SK-N-SH (cell line): ENCODE measurements at regions not wholly inside any gene's neighbourhood (a gene's known extent, or its start where the extent isn't known, plus 50 kb on each side); places are given as distances from the start of the nearest gene placed in this dataset.

Experiments
- CTCF ChIP-seq: fragments of 200-600 bp; sonication (generic); IDR thresholded peaks from 2 replicates; pipeline ENCODE4 v1.6.1; 2017; ENCODE audit warnings: antibody characterized with exemption, mild to moderate bottlenecking, moderate library complexity
- EP300 ChIP-seq, 2 experiments: IDR thresholded peaks; 2 replicates each; pipeline versions ENCODE4 v1.4.0 to v1.6.1; 2012; ENCODE audit warnings: borderline replicate concordance in 1 of 2, low read depth in 1 of 2, low read length in 1 of 2
- EZH2phosphoT487 ChIP-seq: fragments of 200-600 bp; sonication (generic); IDR thresholded peaks from 2 replicates; pipeline ENCODE4 v1.6.1; 2017; ENCODE audit warnings: low read depth, mixed run types, mild to moderate bottlenecking, antibody characterized with exemption, moderate library complexity, borderline replicate concordance
- FOXM1 ChIP-seq: IDR thresholded peaks from 2 replicates; pipeline ENCODE4 v1.4.0; 2012; ENCODE audit warnings: low read depth, mild to moderate bottlenecking
- MAX ChIP-seq: IDR thresholded peaks from 2 replicates; pipeline ENCODE4 v1.4.0; 2012; ENCODE audit warnings: low read depth
- RAD21 ChIP-seq: IDR thresholded peaks from 2 replicates; pipeline ENCODE4 v1.6.1; 2012; ENCODE audit warnings: mild to moderate bottlenecking, low read length
- RCOR1 ChIP-seq: fragments of 150-350 bp; IDR thresholded peaks from 2 replicates; pipeline ENCODE4 v1.6.1; 2017; ENCODE audit warnings: antibody characterized with exemption, low read length
- REST ChIP-seq: IDR thresholded peaks from 2 replicates; pipeline ENCODE4 v1.6.1; 2012; ENCODE audit warnings: mild to moderate bottlenecking, low read depth, low read length, moderate library complexity
- RFX5 ChIP-seq: IDR thresholded peaks from 2 replicates; pipeline ENCODE4 v1.6.1; 2012; ENCODE audit warnings: mild to moderate bottlenecking, improper control_type of control experiment, low read length
- SMC3 ChIP-seq: IDR thresholded peaks from 2 replicates; pipeline ENCODE4 v1.6.1; 2012; ENCODE audit warnings: low read depth, low read length, improper control_type of control experiment
- TEAD4 ChIP-seq: IDR thresholded peaks from 2 replicates; pipeline ENCODE4 v1.4.0; 2012; ENCODE audit warnings: mild to moderate bottlenecking, borderline replicate concordance; ENCODE audit not compliant: insufficient read depth

GRCh38 chr3:152683521-152683999 is 151.4 kb upstream of the P2RY1 start:
- no peak for TF ChIP-seq CTCF
- no peak for TF ChIP-seq REST
- no peak for TF ChIP-seq EP300 (IDR thresholded peaks at IDR 0.05; ENCODE audit: borderline replicate concordance in 1 of 2, low read depth in 1 of 2, low read length in 1 of 2)
- TF ChIP-seq SMC3: no peak
- TF ChIP-seq RFX5: no peak
- no peak for TF ChIP-seq FOXM1
- no peak for TF ChIP-seq RAD21
- no peak for TF ChIP-seq TEAD4
- no peak for TF ChIP-seq MAX
- TF ChIP-seq EZH2phosphoT487: no peak
- no peak for TF ChIP-seq RCOR1
